Ureter (tissue), 1 donor: ENCODE measurements at regions not wholly inside any gene's neighbourhood (a gene's known extent, or its start where the extent isn't known, plus 50 kb on each side); places are given as distances from the start of the nearest gene placed in this dataset.
"Not testable (repeated sequence)": the region's sequence is repeated elsewhere in the genome, so short reads cannot be mapped to it uniquely, and the experiment has no call there.

Experiments used
- DNase-seq: peaks from one replicate; pipeline ENCODE4 v3.0.0-alpha.2; 2020; ENCODE audit warnings: low spot score
- donor health status: DM: yes; HTN: yes; CAD: no.

- DNase-seq, result no peak
These were observed 138.3 kb downstream of the ANXA2 start for GRCh38 chr15:60259469-60259868.

- no peak for DNase-seq
These were observed 133.7 kb downstream of the ANXA2 start for GRCh38 chr15:60264088-60264487.

- DNase-seq, result no peak
These were observed 133.2 kb downstream of the ANXA2 start for GRCh38 chr15:60264566-60264965.

DNA sequence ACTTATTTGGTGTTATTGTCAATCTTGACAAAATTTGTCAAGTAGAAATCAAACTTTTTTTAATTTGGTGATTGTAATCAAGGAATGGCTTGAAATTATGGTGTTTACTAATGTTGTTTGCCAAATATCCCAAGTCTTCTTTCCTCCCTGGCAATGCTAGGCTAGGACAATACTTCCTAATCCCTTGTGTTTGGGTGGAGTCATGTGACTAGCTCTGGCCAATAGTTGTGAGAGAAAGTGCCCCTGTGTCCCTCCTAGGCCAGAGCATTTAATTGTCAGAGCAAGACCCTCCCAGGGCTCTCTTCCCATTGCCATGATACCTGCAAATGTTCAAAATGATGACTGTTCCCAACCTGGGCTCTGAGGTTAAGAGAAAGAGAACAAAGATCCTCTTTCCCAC, 132.7 kb downstream of the ANXA2 start:
- DNase-seq, result no peak

DNA sequence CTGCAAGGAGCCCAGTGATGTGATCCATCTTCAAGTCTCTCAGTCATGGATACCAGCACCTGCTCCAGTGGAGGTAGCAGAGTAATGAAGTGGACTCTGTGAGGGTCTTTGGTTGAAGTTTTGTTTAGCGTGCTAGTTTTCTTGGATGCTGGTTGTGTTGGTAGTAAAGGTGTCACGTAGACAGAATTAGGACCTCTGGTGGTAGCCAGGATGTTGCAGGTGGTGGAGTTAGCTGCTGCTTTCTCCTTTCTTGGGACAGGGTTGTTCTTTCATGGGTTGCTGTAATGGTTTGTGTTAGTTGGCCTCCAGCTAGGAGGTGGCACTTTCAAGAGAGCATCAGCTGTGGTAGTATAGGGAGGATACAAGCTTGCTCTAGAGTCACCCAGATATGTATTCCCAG, 125.2 kb downstream of the ANXA2 start:
- DNase-seq, result no peak

- DNase-seq, result no peak
These were observed 122.2 kb downstream of the ANXA2 start for GRCh38 chr15:60275624-60276023.

GRCh38 chr15:60278879-60279278, 118.9 kb downstream of the ANXA2 start:
- DNase-seq, result no peak

GRCh38 chr15:60280259-60280658, 117.5 kb downstream of the ANXA2 start:
- no peak for DNase-seq

GRCh38 chr15:60283936-60284335, 113.8 kb downstream of the ANXA2 start:
- no peak for DNase-seq

GRCh38 chr15:60295901-60296300, 101.9 kb downstream of the ANXA2 start:
- not testable (repeated sequence) for DNase-seq

- no peak for DNase-seq
These were observed 100.7 kb downstream of the ANXA2 start for GRCh38 chr15:60297047-60297446.
